SKM-1 (cell line): ENCODE measurements at regions not wholly inside any gene's neighbourhood (a gene's known extent, or its start where the extent isn't known, plus 50 kb on each side); places are given as distances from the start of the nearest gene placed in this dataset.
A peak's percentile ranks its signal among the peaks of the same experiment; 100 is the strongest.

Source experiments
- DNase-seq: peaks from one replicate; lab custom pipeline; 2025; ENCODE audit not compliant: unreplicated experiment; lab: John Stamatoyannopoulos, UW

- no peak for DNase-seq
These were observed 309.2 kb upstream of the ZMIZ1 start for GRCh38 chr10:78759456-78760120.

- no peak for DNase-seq
These were observed 308.1 kb upstream of the ZMIZ1 start for GRCh38 chr10:78760463-78761310.

- no peak for DNase-seq
These were observed 307.4 kb upstream of the ZMIZ1 start for GRCh38 chr10:78761311-78761781.

- no peak for DNase-seq
These were observed 306.6 kb upstream of the ZMIZ1 start for GRCh38 chr10:78762086-78762630.

GRCh38 chr10:78763234-78763633 is 305.5 kb upstream of the ZMIZ1 start:
- no peak for DNase-seq

- DNase-seq, result no peak
These were observed 304.9 kb upstream of the ZMIZ1 start for GRCh38 chr10:78763651-78764395.

GRCh38 chr10:78764436-78764835 is 304.3 kb upstream of the ZMIZ1 start:
- DNase-seq, result no peak

GRCh38 chr10:78764846-78765430 is 303.8 kb upstream of the ZMIZ1 start:
- no peak for DNase-seq

GRCh38 chr10:78765726-78766335 is 302.9 kb upstream of the ZMIZ1 start:
- no peak for DNase-seq

- DNase-seq, result no peak
These were observed 302.2 kb upstream of the ZMIZ1 start for GRCh38 chr10:78766603-78767002.

- DNase-seq, result no peak
These were observed 300.5 kb upstream of the ZMIZ1 start for GRCh38 chr10:78768041-78768835.

- DNase-seq, result peak; percentile 31
These were observed 299.9 kb upstream of the ZMIZ1 start for GRCh38 chr10:78768876-78769275.

- no peak for DNase-seq
These were observed 299.2 kb upstream of the ZMIZ1 start for GRCh38 chr10:78769526-78769925.

GRCh38 chr10:78770167-78771090 is 298.3 kb upstream of the ZMIZ1 start:
- DNase-seq, result no peak

- DNase-seq, result no peak
These were observed 297.5 kb upstream of the ZMIZ1 start for GRCh38 chr10:78771260-78771659.

- DNase-seq, result no peak
These were observed 296.8 kb upstream of the ZMIZ1 start for GRCh38 chr10:78771808-78772455.

GRCh38 chr10:78772486-78772885 is 296.3 kb upstream of the ZMIZ1 start:
- DNase-seq, result no peak

- no peak for DNase-seq
These were observed 295.7 kb upstream of the ZMIZ1 start for GRCh38 chr10:78772986-78773530.
